ENCODE measurements at regions not wholly inside any gene's neighbourhood (a gene's known extent, or its start where the extent isn't known, plus 50 kb on each side); places are given as distances from the start of the nearest gene placed in this dataset.
A peak's percentile ranks its signal among the peaks of the same experiment; 100 is the strongest.

DNA sequence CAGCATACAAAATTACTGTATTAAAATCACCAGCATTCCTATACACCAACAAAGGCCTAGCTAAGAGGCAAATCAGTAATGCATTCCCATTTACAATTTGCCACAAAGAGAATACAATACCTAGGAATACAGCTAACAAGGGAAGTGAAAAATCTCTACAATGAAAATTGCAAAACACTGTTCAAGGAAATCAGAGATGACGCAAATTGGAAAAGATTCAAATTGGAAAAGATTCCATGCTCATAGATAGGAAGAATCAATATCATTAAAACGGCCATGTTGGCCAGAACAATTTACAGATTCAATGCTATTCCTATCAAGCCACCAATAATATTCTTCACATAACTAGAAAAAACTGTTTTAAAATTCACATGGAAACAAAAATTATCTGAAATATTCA, 123.0 kb upstream of the ANO5 start:
- Histone ChIP-seq H3K27me3 (no peaks in the 10 kb centered on the region), H3K36me3 (no peaks in the 10 kb centered on the region), H3K27ac (no peak overlapping the region), H3K4me3 (no peak overlapping the region), H3K4me1 (no peaks in the 10 kb centered on the region), H3K9me3 (peaks cover 0 to 67% (median 5%) of the 10 kb centered on the region in 11 donors)
- TF ChIP-seq, protein P1, sequence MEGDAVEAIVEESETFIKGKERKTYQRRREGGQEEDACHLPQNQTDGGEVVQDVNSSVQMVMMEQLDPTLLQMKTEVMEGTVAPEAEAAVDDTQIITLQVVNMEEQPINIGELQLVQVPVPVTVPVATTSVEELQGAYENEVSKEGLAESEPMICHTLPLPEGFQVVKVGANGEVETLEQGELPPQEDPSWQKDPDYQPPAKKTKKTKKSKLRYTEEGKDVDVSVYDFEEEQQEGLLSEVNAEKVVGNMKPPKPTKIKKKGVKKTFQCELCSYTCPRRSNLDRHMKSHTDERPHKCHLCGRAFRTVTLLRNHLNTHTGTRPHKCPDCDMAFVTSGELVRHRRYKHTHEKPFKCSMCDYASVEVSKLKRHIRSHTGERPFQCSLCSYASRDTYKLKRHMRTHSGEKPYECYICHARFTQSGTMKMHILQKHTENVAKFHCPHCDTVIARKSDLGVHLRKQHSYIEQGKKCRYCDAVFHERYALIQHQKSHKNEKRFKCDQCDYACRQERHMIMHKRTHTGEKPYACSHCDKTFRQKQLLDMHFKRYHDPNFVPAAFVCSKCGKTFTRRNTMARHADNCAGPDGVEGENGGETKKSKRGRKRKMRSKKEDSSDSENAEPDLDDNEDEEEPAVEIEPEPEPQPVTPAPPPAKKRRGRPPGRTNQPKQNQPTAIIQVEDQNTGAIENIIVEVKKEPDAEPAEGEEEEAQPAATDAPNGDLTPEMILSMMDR (IDR thresholded peaks at IDR 0.05) = no peak
- DNase-seq (no peak), ATAC-seq (no peak)
- 66 to 73% methylated on average over 2 of the region's 2 CpGs for WGBS, 2 donors
- intact Hi-C loops (cut with DNase I) = no loop called here

- DNase-seq (no peak), ATAC-seq (no peak)
- intact Hi-C loops (cut with DNase I) = no loop called here
- Histone ChIP-seq H3K9me3 (peaks cover 0 to 14% (median 0%) of the 10 kb centered on the region in 11 donors), H3K27me3 (no peaks in the 10 kb centered on the region), H3K4me3 (no peak overlapping the region), H3K27ac (no peak overlapping the region), H3K4me1 (no peaks in the 10 kb centered on the region), H3K36me3 (no peaks in the 10 kb centered on the region)
- 75 to 81% methylated on average over 5 of the region's 5 CpGs for WGBS, 2 donors
- TF ChIP-seq, protein P1 (IDR thresholded peaks at IDR 0.05) = no peak
These were observed 116.5 kb upstream of the ANO5 start for GRCh38 chr11:22076271-22076930.

- no peak overlapping the region for H3K27ac ChIP-seq
- no peaks in the 10 kb centered on the region for H3K36me3 ChIP-seq
- intact Hi-C loops (cut with DNase I) = no loop called here
- DNase-seq (no peak), ATAC-seq (no peak)
- peaks cover 0 to 20% (median 0%) of the 10 kb centered on the region in 11 donors for H3K9me3 ChIP-seq
- no peaks in the 10 kb centered on the region for H3K27me3 ChIP-seq
- no peaks in the 10 kb centered on the region for H3K4me1 ChIP-seq
- 70 to 78% methylated on average over 3 of the region's 3 CpGs for WGBS, 2 donors
- TF ChIP-seq, protein P1 (IDR thresholded peaks at IDR 0.05) = no peak
- H3K4me3 ChIP-seq = no peak overlapping the region
These were observed 114.8 kb upstream of the ANO5 start for GRCh38 chr11:22078063-22078462.

GRCh38 chr11:22079133-22079872, 113.6 kb upstream of the ANO5 start:
- intact Hi-C loops (cut with DNase I) = no loop called here
- H3K4me3 ChIP-seq = no peak overlapping the region
- H3K4me1 ChIP-seq = peaks cover 0 to 4% (median 0%) of the 10 kb centered on the region in 9 donors
- no peaks in the 10 kb centered on the region for H3K36me3 ChIP-seq
- DNase-seq = no peak
- peak in 4 of 8 donors; percentile 49 to 93 (median 65) for ATAC-seq
- H3K27me3 ChIP-seq = no peaks in the 10 kb centered on the region
- peaks cover 0 to 20% (median 0%) of the 10 kb centered on the region in 11 donors for H3K9me3 ChIP-seq
- 16 to 40% methylated on average over 1 of the region's 1 CpG for WGBS, 2 donors
- H3K27ac ChIP-seq = no peak overlapping the region
- TF ChIP-seq, protein P1 (IDR thresholded peaks at IDR 0.05) = no peak
